ACC112 (cell line): ENCODE measurements at regions not wholly inside any gene's neighbourhood (a gene's known extent, or its start where the extent isn't known, plus 50 kb on each side); places are given as distances from the start of the nearest gene placed in this dataset.

ENCODE experiments used
- H2AFZ ChIP-seq: fragments of 200-600 bp; sonication (generic); one replicate; pipeline ENCODE4 v1.6.0; 2017; ENCODE audit warnings: antibody characterized with exemption, low read length; ENCODE audit not compliant: unreplicated experiment
- H3K27ac ChIP-seq: fragments of 200-600 bp; sonication (generic); 2 replicates; pipeline ENCODE4 v1.5.1; 2014; ENCODE audit warnings: low read depth, mild to moderate bottlenecking, antibody characterized with exemption, low read length, moderate library complexity
- H3K27me3 ChIP-seq: fragments of 200-600 bp; sonication (generic); 2 replicates; pipeline ENCODE4 v1.6.1; 2014; ENCODE audit warnings: mild to moderate bottlenecking, antibody characterized with exemption, low read length, moderate library complexity, mixed read lengths; ENCODE audit not compliant: insufficient read depth
- H3K36me3 ChIP-seq: fragments of 200-600 bp; sonication (generic); 2 replicates; pipeline ENCODE4 v1.6.1; 2016; ENCODE audit warnings: mild to moderate bottlenecking, antibody characterized with exemption, low read length, moderate library complexity, mixed read lengths; ENCODE audit not compliant: insufficient read depth
- H3K4me1 ChIP-seq: fragments of 200-600 bp; sonication (generic); one replicate; pipeline ENCODE4 v1.6.1; 2016; ENCODE audit warnings: low read length, mixed read lengths; ENCODE audit not compliant: insufficient read depth, unreplicated experiment, control insufficient read depth
- H3K4me3 ChIP-seq: fragments of 200-600 bp; sonication (generic); 2 replicates; pipeline ENCODE4 v1.5.1; 2014; ENCODE audit warnings: mild to moderate bottlenecking, low read depth, low read length
- H3K79me2 ChIP-seq: fragments of 200-600 bp; sonication (generic); one replicate; pipeline ENCODE4 v1.6.0; 2016; ENCODE audit warnings: low read length; ENCODE audit not compliant: control insufficient read depth, unreplicated experiment, insufficient read depth

DNA sequence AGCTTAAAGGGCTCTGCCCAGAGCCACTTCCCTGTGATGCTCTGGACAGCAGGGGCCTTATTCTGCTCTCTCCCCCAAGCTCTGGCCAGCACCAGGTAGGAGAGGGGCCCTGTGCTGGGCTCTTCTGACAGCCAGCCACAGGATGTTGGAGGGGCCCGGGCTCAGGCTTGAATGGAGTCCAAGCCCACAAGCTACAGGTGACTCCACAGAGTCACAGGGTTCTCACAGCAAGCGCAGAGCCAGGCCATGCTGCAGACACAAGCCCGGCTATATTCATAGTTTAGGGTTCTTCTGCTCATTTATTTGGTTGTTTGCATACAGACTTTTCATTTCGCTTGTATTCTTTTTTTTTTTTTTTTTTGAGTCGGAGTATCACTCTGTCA, 1392.8 kb downstream of the BRD1 start:
- H2AFZ ChIP-seq: no peak overlapping the region
- no peaks in the 10 kb centered on the region for H3K36me3 ChIP-seq
- no peaks in the 10 kb centered on the region for H3K27me3 ChIP-seq
- H3K27ac ChIP-seq: no peak overlapping the region
- H3K4me1 ChIP-seq: no peaks in the 10 kb centered on the region
- no peaks in the 10 kb centered on the region for H3K79me2 ChIP-seq
- H3K4me3 ChIP-seq: no peak overlapping the region

GRCh38 chr22:48434156-48434867, 1393.4 kb downstream of the BRD1 start:
- Histone ChIP-seq H3K4me1 (no peaks in the 10 kb centered on the region), H3K36me3 (no peaks in the 10 kb centered on the region), H2AFZ (no peak overlapping the region), H3K4me3 (no peak overlapping the region), H3K79me2 (no peaks in the 10 kb centered on the region), H3K27ac (no peak overlapping the region), H3K27me3 (no peaks in the 10 kb centered on the region)

- Histone ChIP-seq H3K4me3 (no peak overlapping the region), H3K27me3 (no peaks in the 10 kb centered on the region), H3K36me3 (no peaks in the 10 kb centered on the region), H3K4me1 (no peaks in the 10 kb centered on the region), H3K27ac (no peak overlapping the region), H3K79me2 (no peaks in the 10 kb centered on the region), H2AFZ (no peak overlapping the region)
These were observed 1394.0 kb downstream of the BRD1 start for GRCh38 chr22:48433647-48434046.

- Histone ChIP-seq H3K4me3 (no peak overlapping the region), H3K27ac (no peak overlapping the region), H3K36me3 (no peaks in the 10 kb centered on the region), H3K79me2 (no peaks in the 10 kb centered on the region), H2AFZ (no peak overlapping the region), H3K4me1 (no peaks in the 10 kb centered on the region), H3K27me3 (no peaks in the 10 kb centered on the region)
These were observed 1394.7 kb downstream of the BRD1 start for GRCh38 chr22:48432781-48433518.

- Histone ChIP-seq H3K4me3 (no peak overlapping the region), H2AFZ (no peak overlapping the region), H3K79me2 (no peaks in the 10 kb centered on the region), H3K27me3 (no peaks in the 10 kb centered on the region), H3K36me3 (no peaks in the 10 kb centered on the region), H3K4me1 (no peaks in the 10 kb centered on the region), H3K27ac (no peak overlapping the region)
These were observed 1395.9 kb downstream of the BRD1 start for GRCh38 chr22:48431536-48432315.

DNA sequence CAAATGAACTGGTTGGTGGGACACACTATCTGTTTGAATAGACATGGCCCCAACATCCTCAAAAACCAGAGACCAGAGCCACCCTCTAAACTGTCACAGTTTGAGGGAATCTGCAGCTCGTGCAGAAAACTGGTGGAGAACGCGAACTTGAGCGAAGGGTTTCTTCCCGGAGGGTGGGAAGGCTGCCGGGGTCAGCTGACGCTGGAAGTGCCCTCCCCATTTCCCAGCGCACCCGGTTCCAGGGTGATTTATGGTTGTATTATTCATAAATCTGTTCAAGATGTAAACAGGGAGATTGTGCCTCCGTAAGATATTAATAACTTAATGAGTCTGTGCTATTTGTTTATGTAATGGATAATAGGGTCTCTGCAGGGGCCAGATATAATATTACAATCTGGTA, 1396.7 kb downstream of the BRD1 start:
- Histone ChIP-seq H3K79me2 (no peaks in the 10 kb centered on the region), H3K4me1 (no peaks in the 10 kb centered on the region), H3K27ac (no peak overlapping the region), H3K27me3 (no peaks in the 10 kb centered on the region), H2AFZ (no peak overlapping the region), H3K36me3 (no peaks in the 10 kb centered on the region), H3K4me3 (no peak overlapping the region)

GRCh38 chr22:48429446-48430020, 1398.1 kb downstream of the BRD1 start:
- no peaks in the 10 kb centered on the region for H3K36me3 ChIP-seq
- no peaks in the 10 kb centered on the region for H3K27me3 ChIP-seq
- no peaks in the 10 kb centered on the region for H3K79me2 ChIP-seq
- no peak overlapping the region for H2AFZ ChIP-seq
- H3K4me1 ChIP-seq: no peaks in the 10 kb centered on the region
- no peak overlapping the region for H3K27ac ChIP-seq
- H3K4me3 ChIP-seq: no peak overlapping the region

- H2AFZ ChIP-seq: no peak overlapping the region
- H3K4me1 ChIP-seq: no peaks in the 10 kb centered on the region
- no peak overlapping the region for H3K27ac ChIP-seq
- no peaks in the 10 kb centered on the region for H3K36me3 ChIP-seq
- H3K27me3 ChIP-seq: no peaks in the 10 kb centered on the region
- no peak overlapping the region for H3K4me3 ChIP-seq
- no peaks in the 10 kb centered on the region for H3K79me2 ChIP-seq
These were observed 1398.9 kb downstream of the BRD1 start for GRCh38 chr22:48428631-48429371.

DNA sequence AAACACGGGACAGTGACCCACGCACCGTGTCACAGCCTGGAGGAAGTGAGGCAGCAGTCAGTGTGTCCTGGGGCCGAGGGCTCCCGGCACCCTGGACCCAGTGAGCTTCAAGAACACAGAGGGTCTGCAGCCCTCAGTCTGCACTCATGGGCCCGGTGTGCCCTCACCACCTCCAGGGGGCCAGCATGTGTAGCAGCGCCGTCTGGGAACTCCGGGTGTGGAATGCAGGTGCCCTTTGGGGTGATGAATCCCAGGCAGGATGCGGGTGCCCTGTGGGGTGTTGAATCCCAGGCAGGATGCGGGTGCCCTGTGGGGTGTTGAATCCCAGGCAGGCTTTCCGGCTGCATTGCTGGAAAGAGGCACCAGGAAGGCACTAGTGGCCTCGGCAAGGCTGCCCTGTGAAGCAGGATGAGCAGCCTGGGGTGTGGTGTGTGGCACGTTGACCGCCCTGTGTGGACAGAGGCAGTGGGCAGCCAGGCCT, 1399.9 kb downstream of the BRD1 start:
- H3K4me3 ChIP-seq: no peak overlapping the region
- no peaks in the 10 kb centered on the region for H3K4me1 ChIP-seq
- H3K79me2 ChIP-seq: no peaks in the 10 kb centered on the region
- H3K27me3 ChIP-seq: no peaks in the 10 kb centered on the region
- H2AFZ ChIP-seq: no peak overlapping the region
- no peaks in the 10 kb centered on the region for H3K36me3 ChIP-seq
- no peak overlapping the region for H3K27ac ChIP-seq
